T-helper 2 cell treated with Interferon-gamma antibody and Interleukin-4, amounts not matched to agents 5 μg/mL and 100 μg/mL, for 36 hours (primary cell): ENCODE measurements at regions not wholly inside any gene's neighbourhood (a gene's known extent, or its start where the extent isn't known, plus 50 kb on each side); places are given as distances from the start of the nearest gene placed in this dataset.
A peak's percentile ranks its signal among the peaks of the same experiment; 100 is the strongest.

ENCODE experiments used
- DNase-seq: peaks from one replicate; pipeline ENCODE4 v3.0.0; 2021; ENCODE audit warnings: low spot score
- H3K27ac Mint-ChIP-seq: one replicate; pipeline ENCODE4 v1.8.0; 2021; ENCODE audit warnings: mild to moderate bottlenecking, mixed read lengths
- H3K27me3 Mint-ChIP-seq: one replicate; pipeline ENCODE4 v1.8.0; 2021; ENCODE audit warnings: low read depth, mixed read lengths
- H3K36me3 Mint-ChIP-seq: one replicate; pipeline ENCODE4 v1.8.0; 2021; ENCODE audit warnings: low read depth, mixed read lengths
- H3K4me1 Mint-ChIP-seq: one replicate; pipeline ENCODE4 v1.8.0; 2021; ENCODE audit warnings: low read depth, mixed read lengths
- H3K4me3 Mint-ChIP-seq: one replicate; pipeline ENCODE4 v1.8.0; 2022; ENCODE audit warnings: mild to moderate bottlenecking, moderate library complexity, mixed read lengths
- H3K9me3 Mint-ChIP-seq: one replicate; pipeline ENCODE4 v1.8.0; 2021; ENCODE audit warnings: mixed read lengths

GRCh38 chr7:86592185-86592584 lies 51.5 kb upstream of the GRM3 start:
- Mint-ChIP-seq H3K9me3 (no peaks in the 10 kb centered on the region), H3K27ac (no peak overlapping the region), H3K36me3 (no peaks in the 10 kb centered on the region), H3K4me3 (no peak overlapping the region), H3K27me3 (no peaks in the 10 kb centered on the region), H3K4me1 (no peaks in the 10 kb centered on the region)
- no peak for DNase-seq

GRCh38 chr7:86574006-86574405 lies 69.7 kb upstream of the GRM3 start:
- Mint-ChIP-seq H3K27ac (no peak overlapping the region), H3K36me3 (no peaks in the 10 kb centered on the region), H3K9me3 (peaks cover 9% of the 10 kb centered on the region), H3K4me3 (no peak overlapping the region), H3K27me3 (no peaks in the 10 kb centered on the region), H3K4me1 (no peaks in the 10 kb centered on the region)
- DNase-seq, result no peak

- no peaks in the 10 kb centered on the region for H3K27me3 Mint-ChIP-seq
- H3K27ac Mint-ChIP-seq, result no peak overlapping the region
- DNase-seq, result no peak
- no peak overlapping the region for H3K4me3 Mint-ChIP-seq
- no peaks in the 10 kb centered on the region for H3K4me1 Mint-ChIP-seq
- no peaks in the 10 kb centered on the region for H3K9me3 Mint-ChIP-seq
- no peaks in the 10 kb centered on the region for H3K36me3 Mint-ChIP-seq
Measured at GRCh38 chr7:86558680-86559501, 84.8 kb upstream of the GRM3 start.

GRCh38 chr7:86534641-86535040 lies 109.1 kb upstream of the GRM3 start:
- no peaks in the 10 kb centered on the region for H3K4me1 Mint-ChIP-seq

GRCh38 chr7:86504229-86504628 lies 139.5 kb upstream of the GRM3 start:
- Mint-ChIP-seq H3K36me3 (no peaks in the 10 kb centered on the region), H3K4me1 (no peaks in the 10 kb centered on the region), H3K4me3 (no peak overlapping the region), H3K9me3 (no peaks in the 10 kb centered on the region), H3K27me3 (no peaks in the 10 kb centered on the region), H3K27ac (no peak overlapping the region)
- no peak for DNase-seq

More at GRCh38 chr7:86534641-86535040, 109.1 kb upstream of the GRM3 start:
- Mint-ChIP-seq H3K36me3 (no peaks in the 10 kb centered on the region), H3K9me3 (peaks cover 4% of the 10 kb centered on the region), H3K4me3 (no peak overlapping the region), H3K27me3 (no peaks in the 10 kb centered on the region), H3K27ac (no peak overlapping the region)
- no peak for DNase-seq

- DNase-seq, result no peak
- H3K27me3 Mint-ChIP-seq, result no peaks in the 10 kb centered on the region
- no peaks in the 10 kb centered on the region for H3K9me3 Mint-ChIP-seq
- no peaks in the 10 kb centered on the region for H3K36me3 Mint-ChIP-seq
- no peak overlapping the region for H3K27ac Mint-ChIP-seq
- H3K4me1 Mint-ChIP-seq, result no peaks in the 10 kb centered on the region
- no peak overlapping the region for H3K4me3 Mint-ChIP-seq
Measured at GRCh38 chr7:86499986-86500385, 143.7 kb upstream of the GRM3 start.

GRCh38 chr7:86485827-86486226 lies 157.9 kb upstream of the GRM3 start:
- Mint-ChIP-seq H3K4me3 (no peak overlapping the region), H3K27me3 (no peaks in the 10 kb centered on the region), H3K9me3 (peaks cover 6% of the 10 kb centered on the region), H3K36me3 (no peaks in the 10 kb centered on the region), H3K4me1 (no peaks in the 10 kb centered on the region), H3K27ac (no peak overlapping the region)
- no peak for DNase-seq

- H3K27ac Mint-ChIP-seq, result no peak overlapping the region
- H3K4me3 Mint-ChIP-seq, result no peak overlapping the region
- no peaks in the 10 kb centered on the region for H3K9me3 Mint-ChIP-seq
- H3K27me3 Mint-ChIP-seq, result no peaks in the 10 kb centered on the region
- H3K4me1 Mint-ChIP-seq, result no peaks in the 10 kb centered on the region
- DNase-seq, result no peak
- no peaks in the 10 kb centered on the region for H3K36me3 Mint-ChIP-seq
Measured at GRCh38 chr7:86479144-86479543, 164.6 kb upstream of the GRM3 start.

GRCh38 chr7:86477343-86477935 lies 166.3 kb upstream of the GRM3 start:
- no peaks in the 10 kb centered on the region for H3K27me3 Mint-ChIP-seq
- H3K27ac Mint-ChIP-seq, result no peak overlapping the region
- H3K4me1 Mint-ChIP-seq, result no peaks in the 10 kb centered on the region
- no peaks in the 10 kb centered on the region for H3K9me3 Mint-ChIP-seq
- no peak for DNase-seq
- H3K36me3 Mint-ChIP-seq, result no peaks in the 10 kb centered on the region
- no peak overlapping the region for H3K4me3 Mint-ChIP-seq

- H3K27me3 Mint-ChIP-seq, result no peaks in the 10 kb centered on the region
- DNase-seq, result no peak
- no peak overlapping the region for H3K27ac Mint-ChIP-seq
- no peaks in the 10 kb centered on the region for H3K9me3 Mint-ChIP-seq
- H3K36me3 Mint-ChIP-seq, result no peaks in the 10 kb centered on the region
- H3K4me1 Mint-ChIP-seq, result no peaks in the 10 kb centered on the region
- no peak overlapping the region for H3K4me3 Mint-ChIP-seq
Measured at GRCh38 chr7:86470763-86471162, 172.9 kb upstream of the GRM3 start.

GRCh38 chr7:86469680-86470295 lies 173.9 kb upstream of the GRM3 start:
- no peak overlapping the region for H3K27ac Mint-ChIP-seq
- H3K36me3 Mint-ChIP-seq, result no peaks in the 10 kb centered on the region

GRCh38 chr7:86454753-86455152 lies 189.0 kb upstream of the GRM3 start:
- Mint-ChIP-seq H3K27me3 (no peaks in the 10 kb centered on the region), H3K9me3 (no peaks in the 10 kb centered on the region), H3K4me3 (no peak overlapping the region), H3K4me1 (no peaks in the 10 kb centered on the region), H3K36me3 (no peaks in the 10 kb centered on the region), H3K27ac (no peak overlapping the region)
- no peak for DNase-seq

More at GRCh38 chr7:86469680-86470295, 173.9 kb upstream of the GRM3 start:
- Mint-ChIP-seq H3K4me1 (no peaks in the 10 kb centered on the region), H3K27me3 (no peaks in the 10 kb centered on the region), H3K4me3 (no peak overlapping the region), H3K9me3 (no peaks in the 10 kb centered on the region)
- peak; percentile 27 for DNase-seq

GRCh38 chr7:86453454-86453853 lies 190.3 kb upstream of the GRM3 start:
- H3K27ac Mint-ChIP-seq, result no peak overlapping the region
- no peaks in the 10 kb centered on the region for H3K4me1 Mint-ChIP-seq

GRCh38 chr7:86448856-86449255 lies 194.9 kb upstream of the GRM3 start:
- Mint-ChIP-seq H3K36me3 (no peaks in the 10 kb centered on the region), H3K4me3 (no peak overlapping the region), H3K27me3 (no peaks in the 10 kb centered on the region)

More at GRCh38 chr7:86453454-86453853, 190.3 kb upstream of the GRM3 start:
- no peak overlapping the region for H3K4me3 Mint-ChIP-seq
- no peak for DNase-seq
- no peaks in the 10 kb centered on the region for H3K9me3 Mint-ChIP-seq
- H3K36me3 Mint-ChIP-seq, result no peaks in the 10 kb centered on the region
- H3K27me3 Mint-ChIP-seq, result no peaks in the 10 kb centered on the region

More at GRCh38 chr7:86448856-86449255, 194.9 kb upstream of the GRM3 start:
- Mint-ChIP-seq H3K27ac (no peak overlapping the region), H3K4me1 (no peaks in the 10 kb centered on the region), H3K9me3 (no peaks in the 10 kb centered on the region)
- no peak for DNase-seq
